GM21447 (cell line): ENCODE measurements at regions not wholly inside any gene's neighbourhood (a gene's known extent, or its start where the extent isn't known, plus 50 kb on each side); places are given as distances from the start of the nearest gene placed in this dataset.

Experiments
- ATAC-seq: cut with Tn5 transposase; IDR thresholded peaks from one replicate; pipeline ENCODE4 v1.9.1; 2021; ENCODE audit not compliant: unreplicated experiment

DNA sequence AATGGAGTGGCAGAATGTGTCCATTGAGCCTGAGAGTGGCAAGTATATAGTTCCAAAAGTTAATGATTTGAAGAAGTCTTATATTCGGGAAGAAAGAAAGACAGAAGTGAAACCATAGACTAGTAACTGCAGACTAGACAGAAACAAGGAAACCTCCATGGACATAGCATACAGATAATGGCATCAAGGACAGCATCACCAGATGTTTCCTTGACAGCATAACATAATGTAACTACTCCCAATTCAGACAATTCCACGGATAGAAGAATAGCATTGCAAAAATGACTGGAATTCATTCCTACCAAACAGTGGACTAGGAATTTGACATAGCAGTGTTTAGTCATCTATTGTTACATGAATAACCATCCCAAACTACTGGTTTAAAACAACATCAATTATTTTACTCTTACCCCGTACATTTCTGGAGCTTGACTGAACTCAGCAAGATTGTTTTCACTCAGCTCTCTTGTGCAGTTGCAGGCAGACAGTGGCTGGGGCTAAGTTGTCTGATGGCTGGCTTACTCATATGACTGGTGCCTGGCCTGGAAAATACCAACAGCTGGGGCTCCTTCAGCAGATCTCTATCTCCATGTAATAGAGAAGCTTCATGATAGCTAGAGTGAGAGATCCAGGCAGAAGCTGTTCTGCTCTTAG is 109.7 kb upstream of the GADL1 start:
- peak; percentile 81 for ATAC-seq

DNA sequence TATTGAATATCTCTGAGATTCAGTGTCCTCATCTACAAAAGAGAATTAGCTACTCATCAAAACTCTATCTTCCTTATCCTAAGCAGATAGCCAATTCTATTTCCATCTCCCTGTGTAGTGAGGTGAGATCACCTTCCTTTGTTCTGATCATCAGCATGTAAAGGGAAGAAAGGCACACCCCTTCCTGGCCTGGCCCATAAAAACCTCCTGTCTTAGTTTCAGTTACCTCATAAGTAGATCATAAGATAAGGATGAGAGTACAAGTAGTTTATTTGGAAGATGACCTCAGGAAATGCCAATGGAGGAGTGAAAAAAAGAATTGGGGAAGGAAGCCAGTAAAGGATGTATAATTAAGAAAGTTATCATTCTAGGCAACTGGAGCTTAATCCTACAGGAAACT is 114.5 kb upstream of the GADL1 start:
- ATAC-seq = no peak

DNA sequence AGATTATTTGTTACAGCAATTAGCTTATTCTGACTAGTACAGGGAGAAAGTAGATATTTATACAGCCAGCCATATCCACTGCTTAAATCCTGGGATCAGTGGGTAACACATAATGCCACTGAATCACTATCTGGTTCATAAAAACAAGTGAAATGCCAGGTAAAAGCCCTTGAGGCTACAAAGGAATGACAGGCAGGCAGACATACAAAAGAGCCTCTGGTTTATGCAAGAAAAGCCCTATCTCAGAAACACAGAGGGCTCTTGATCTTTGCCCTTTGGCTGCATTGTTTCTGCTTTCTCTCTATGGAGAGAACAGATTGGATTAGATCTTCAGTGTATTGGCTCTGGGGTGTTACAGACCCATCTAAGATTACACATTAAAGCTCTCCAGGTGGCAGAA is 115.4 kb upstream of the GADL1 start:
- ATAC-seq = no peak

DNA sequence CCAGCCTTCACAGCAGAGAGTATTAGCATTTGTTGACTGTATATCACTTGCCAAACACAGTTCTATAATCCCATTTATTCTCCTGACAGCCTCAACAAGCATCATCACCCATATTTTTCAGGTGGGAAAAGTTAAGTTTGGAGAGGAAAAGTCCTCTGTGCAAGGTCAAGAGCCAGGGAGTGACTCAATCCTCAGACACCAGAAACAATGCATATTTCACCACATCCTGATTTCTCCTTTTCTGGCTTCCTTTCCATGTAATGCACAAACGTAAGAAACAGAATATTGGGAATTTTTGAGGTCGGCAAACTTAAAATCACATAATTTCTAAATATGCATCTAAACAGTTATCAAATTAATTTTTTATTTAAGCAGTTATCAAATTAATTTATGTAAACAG is 116.0 kb upstream of the GADL1 start:
- no peak for ATAC-seq

DNA sequence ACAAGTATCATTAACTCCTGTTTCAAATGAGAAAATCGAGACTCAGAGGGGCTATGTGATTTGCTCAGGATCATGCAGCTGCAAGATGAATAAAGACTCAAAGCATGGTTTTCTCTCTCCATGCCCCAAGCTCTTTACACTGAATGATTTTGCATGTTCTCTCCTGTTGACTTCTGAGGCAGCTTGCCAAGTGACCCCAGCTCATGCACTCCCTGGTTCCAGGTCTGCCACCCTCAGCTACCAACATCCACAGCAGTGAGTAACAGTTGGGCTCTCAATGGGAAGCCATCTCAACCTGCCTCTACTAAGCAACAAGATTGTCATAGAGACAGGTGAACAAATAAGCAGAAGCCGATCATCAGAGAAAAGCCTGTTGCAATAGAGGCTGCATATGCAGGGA is 116.9 kb upstream of the GADL1 start:
- no peak for ATAC-seq

DNA sequence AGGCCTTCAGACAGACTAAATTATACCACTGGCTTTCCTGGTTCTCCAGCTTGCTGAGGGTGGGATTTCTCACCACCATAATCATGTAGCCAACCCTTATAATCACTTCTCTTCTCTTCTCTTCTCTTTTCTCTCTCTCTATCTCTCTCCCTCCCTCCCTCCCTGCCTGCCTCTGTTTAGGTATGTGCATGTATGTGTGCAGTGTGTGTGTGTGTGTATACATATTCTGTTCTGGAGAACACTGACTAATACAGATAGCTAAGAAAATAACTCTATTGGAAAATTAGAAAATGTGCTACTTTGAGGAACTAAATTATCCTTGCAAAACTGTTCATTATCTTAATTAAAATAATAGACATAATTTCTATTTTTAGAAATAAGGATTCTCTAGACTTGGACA is 118.6 kb upstream of the GADL1 start:
- ATAC-seq = no peak

DNA sequence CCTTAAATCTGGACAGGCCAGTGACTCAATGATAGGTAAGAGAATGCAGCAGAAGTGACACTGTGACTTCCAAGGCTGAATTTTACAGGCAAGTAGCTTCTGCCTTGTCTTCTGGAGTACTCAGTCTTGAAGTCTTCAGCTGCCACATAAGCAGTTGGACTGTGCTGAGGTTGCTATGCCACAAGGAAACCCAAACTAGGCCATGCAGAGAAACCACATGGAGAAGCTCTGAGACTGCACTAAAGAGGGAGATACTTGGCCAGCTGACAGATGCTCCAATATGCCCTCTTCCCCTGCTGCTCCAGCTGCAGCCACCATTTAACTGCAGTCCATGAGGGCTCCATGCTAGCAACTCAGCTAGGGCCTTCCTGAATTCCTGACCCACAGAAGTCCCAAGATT is 119.4 kb upstream of the GADL1 start:
- ATAC-seq = no peak

DNA sequence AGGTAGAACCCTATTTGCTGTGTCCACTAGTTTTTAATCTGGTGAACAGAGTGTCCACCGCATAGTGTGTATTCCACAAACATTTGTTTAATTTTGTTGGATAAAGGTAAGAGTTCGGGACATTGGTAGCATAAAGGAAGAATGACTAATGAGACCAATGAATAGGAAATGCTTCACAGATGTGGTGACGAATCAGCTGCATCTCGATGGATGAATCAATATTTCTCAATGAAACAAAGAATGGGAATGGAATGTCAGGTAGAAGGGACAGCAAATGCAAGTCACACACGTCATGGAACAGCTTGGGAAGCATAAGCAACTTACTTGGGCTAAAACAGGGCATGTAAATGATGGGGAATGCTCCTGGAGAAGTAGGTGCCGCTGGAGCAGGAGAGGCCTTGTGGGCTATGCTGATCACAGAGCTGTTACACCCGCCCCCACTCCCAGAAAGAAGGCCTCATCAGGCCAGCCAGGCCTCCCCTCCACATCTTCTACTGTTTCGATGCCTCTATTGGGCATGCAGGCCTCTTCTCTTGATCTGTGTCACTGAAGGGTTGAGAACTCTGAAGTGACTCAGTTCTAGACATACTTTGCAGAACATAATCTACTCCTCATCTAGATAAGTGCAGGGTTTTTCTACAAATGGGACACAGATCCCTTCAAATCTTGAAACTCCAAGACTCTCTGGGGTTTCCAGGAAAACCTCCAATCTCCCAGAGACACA is 120.0 kb upstream of the GADL1 start:
- no peak for ATAC-seq

DNA sequence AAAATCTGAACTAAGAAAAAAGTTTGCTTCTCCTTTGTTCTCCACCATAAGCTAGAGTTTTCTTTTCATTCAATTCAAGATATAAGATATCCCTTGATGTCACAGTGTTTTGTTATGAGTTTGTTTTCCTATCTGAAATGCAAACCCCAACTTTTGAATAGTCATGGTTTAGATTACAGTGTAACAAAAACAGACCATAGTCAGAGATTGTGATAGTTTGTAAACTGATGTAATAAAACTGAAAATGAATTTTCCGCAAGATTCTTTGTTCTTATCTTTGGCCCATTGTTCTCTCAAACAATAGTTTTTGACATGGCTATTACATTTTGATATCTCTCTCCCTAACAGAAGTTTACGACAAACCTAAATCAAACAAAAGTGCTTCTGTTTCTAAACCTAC is 121.7 kb upstream of the GADL1 start:
- ATAC-seq = no peak

DNA sequence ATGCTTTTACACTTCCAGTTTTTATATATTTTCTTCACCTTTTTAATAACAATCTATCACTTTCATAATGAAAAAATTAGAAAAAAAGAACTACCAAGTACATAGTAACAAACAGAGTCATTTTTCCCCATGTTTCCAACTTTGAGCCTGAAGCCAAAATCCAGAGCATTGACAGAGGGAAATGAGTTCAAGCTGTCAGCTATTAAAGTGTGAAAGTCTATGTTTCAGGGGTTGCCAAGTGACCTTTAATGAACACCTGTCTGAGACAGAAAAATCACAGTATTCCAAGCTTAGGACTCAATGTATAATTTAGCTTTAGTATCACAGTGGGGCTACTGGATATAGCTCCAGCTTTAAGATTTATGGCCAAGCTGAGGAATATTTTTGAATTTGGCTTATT is 128.3 kb upstream of the GADL1 start:
- ATAC-seq = no peak

DNA sequence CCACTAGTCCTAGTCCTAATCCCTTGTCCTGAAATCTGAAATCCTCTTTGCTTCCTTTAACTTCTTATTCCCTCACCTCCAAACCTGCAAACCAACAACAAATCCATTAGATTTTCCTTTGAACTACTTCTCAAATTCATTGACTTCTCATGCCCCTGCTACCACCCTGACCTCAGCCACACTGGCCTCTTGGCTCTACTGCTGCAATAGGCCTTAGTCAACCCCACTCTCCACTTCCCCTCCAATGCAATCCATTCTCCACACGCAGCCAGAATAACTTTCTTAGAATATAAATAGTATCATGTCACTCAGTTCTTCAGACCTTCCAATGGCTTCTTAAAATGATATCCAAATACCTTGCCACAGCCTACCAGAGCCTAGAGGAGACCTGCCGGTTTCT is 131.1 kb upstream of the GADL1 start:
- ATAC-seq = no peak

DNA sequence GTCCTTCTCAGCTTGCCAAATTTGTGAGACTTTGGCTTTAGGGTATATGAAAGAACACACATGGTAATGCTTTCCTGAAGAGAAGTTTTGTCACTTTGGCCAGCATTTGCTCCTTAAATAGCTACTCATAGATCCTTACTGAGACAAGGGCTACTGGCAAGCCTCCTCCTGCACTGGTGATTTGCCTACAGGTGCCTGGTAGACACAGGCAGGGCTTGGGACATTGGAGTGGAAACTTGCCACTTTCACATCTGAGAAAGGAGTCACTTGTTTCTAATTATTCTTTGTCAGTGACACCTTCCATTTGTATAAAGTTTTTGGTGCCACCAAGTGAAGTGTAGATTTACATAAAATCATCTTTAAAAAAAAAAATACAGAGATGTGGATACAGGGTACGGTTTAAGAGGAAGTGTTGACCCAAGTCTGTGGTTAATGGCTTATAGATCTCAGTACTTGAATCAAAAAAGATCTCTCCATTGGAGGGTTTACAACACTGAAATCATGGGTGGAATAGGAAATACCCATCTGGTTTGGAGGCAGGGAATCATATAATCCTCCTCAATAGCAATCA is 132.8 kb upstream of the GADL1 start:
- no peak for ATAC-seq

DNA sequence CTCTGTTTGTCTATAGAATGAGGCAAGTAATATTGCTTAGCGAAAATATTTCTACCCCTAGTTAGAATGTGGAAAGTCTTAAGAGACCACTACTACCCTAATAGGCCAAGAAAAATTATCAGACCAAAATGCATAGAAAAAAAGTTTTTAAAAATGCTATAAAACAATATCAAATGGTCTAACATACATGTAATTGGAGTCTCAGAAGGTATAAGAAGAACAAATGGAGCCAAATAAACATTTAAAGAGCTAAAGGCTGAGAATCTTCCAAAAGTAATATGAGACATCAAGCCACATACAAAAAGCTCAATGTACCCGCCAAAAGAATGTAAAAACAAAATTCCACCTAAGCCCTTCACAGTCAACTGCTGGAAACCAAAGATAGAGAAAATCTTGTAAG is 133.5 kb upstream of the GADL1 start:
- no peak for ATAC-seq

DNA sequence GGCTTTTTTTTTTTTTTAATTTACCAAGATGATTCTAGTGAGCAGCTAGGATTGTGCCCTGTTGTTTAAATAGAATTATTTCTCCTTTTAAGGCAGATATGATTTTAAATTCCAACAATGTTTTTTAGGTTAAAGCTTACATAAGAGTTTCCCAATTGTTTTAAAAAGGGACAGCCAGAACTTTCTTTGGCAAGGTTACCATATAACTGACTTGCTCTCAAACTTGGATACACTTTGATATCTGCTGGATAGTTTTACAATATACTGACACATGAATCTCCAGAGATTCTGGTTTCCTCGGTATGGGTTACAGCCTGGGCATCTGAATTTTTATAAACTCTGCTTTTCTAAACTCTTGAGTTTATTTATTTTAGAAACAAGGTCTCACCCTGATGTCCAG is 134.3 kb upstream of the GADL1 start:
- no peak for ATAC-seq

DNA sequence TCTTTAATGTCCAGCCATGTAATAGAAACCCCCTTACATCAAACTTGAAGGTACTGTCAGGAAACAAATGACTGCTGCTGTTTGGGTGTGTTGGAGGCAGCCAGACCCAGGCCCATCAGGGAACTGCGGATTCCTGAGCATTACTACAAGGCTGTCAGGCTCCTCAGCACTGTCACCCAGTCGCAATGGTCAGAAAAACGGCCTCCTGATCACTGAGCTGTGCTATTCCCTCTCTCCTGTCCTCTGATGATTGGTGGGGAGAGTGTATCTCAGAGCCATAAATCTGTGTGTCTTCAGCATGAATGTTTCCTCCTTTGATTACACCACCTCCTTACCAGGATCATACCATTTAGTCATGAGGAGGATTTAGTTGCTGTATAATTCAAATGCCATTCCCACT is 135.2 kb upstream of the GADL1 start:
- ATAC-seq = no peak

DNA sequence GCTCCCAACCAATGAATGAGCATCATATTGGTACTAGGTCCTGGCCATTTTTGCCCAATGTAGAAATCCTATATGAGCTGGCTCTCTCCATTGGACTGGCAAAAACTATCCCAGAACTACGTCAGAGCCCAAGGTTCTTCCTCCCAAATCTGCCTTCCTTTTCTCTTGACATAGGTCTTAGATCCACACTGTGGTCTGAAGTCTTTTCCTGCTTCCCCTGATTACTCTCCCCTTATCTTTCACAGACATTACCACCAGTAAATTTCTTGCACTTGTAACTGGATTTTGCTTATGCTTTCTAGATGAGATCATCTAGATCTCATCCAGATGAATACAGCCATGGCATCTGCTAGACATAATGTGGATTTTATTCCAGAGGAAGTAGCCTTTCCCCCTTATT is 141.2 kb upstream of the GADL1 start:
- no peak for ATAC-seq

DNA sequence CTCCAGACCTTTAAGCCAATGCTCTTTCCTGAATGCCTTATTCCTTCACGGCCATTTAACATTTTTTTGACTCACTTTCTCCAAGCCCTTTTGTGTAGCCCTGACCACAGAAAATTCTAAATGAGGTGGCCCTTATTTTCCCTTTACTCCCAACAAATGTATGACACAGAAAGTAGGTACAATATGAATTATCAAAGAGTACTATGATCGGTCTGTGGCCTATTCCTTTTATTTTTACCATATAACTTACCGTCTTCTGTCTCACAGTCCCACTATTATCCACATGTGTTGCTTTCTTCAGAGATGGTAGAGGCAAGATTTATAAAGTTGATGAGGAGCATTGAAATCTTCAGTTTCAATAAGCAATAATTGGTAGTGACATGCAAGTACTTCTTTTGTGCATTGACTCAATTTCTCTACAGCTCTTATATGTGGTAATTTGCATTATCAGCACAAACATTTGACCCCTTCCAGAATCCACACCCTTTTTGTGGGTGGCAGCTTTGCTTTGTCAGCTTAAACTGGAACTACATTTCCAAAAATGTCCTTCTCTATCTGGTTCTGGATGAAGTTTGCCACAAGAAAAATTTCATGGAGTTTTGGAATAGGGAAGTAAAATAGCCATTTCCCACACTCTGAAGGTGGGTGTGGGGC is 143.8 kb upstream of the GADL1 start:
- no peak for ATAC-seq

DNA sequence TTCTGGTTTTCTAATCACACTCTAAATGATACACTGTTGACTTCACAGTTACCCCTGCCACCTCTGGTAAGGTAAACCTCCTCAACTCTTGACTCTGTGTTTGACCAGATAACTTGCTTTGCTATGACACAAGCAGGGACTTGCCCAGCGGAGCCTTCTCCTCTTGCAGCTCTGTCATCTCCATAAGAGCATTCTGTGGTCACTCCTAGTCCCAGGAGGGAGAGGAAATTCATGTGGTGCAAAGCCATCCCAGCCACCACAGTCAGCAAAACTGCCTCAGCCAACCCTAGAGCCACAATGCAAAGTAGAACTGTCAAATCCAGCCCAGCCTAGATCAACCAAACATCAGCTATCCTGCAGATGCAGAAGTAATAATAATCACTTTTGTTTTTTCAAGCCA is 144.7 kb upstream of the GADL1 start:
- ATAC-seq = no peak

DNA sequence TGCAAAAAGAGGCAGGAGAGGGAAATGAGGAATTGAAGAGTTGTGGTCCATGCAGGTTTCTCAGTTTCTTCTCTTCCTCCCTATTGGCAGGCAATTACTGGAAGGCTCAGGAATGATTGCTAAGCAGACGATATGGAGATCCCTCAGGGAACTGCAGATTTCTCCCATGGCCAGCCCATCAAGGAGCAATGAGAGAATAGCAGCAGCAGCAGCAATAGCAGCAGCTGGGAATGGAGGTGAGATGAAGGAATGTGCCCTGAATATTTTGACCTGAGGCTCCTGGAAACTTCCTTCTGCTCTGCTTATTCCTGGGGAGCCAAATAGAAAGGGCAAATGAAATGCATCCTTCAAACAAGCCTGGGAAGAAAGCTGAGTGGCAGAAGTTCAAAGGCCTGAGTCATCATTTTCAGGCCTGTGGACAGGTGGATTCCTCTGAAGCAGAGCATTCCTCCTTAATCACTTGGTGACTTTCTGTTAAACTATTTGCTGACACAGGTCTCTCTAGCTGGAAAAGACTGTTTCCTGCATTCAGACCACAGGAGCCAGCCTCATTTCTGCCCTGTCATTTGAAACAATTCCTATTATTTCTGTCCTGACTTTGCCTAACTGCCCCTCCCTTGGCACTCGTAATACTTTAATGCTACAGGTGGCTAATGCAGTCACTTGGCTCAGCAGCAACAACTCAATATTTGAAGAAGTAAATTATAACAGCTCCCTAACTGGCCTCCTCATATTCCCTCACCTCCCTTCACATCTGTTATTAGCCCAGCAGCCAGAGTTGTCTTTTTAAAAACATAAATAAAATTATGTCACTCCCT is 146.9 kb upstream of the GADL1 start:
- ATAC-seq = no peak

DNA sequence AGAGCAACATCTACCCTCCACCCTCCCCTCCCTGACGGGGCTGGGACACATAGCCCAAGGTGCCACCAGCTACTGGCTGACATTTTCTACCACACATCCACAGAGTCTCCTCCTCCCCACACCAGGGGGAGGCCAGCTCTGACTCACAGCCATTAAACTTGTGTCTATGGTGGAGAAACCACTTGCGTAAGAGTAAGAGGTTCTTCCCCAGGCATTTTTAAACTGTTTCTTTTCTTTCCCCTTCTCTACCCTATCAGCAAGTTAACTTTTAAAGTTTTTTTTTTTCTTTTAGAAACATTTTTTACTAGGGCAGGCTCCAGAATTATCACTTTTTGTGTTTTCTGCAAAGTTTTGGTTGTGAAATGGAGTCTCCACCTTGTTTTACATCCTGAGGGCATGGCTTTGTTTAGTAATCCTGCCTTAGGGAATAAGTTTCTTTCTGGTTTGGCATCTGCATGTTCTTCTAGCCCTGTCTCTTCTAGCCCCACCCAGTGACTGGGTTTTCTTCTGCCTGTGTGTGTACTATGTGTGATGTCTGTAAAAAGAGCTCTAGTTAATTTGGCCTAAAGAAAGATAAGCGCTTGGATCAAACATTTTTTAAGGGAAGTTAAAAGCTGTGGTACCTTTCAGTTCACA is 148.8 kb upstream of the GADL1 start:
- no peak for ATAC-seq

DNA sequence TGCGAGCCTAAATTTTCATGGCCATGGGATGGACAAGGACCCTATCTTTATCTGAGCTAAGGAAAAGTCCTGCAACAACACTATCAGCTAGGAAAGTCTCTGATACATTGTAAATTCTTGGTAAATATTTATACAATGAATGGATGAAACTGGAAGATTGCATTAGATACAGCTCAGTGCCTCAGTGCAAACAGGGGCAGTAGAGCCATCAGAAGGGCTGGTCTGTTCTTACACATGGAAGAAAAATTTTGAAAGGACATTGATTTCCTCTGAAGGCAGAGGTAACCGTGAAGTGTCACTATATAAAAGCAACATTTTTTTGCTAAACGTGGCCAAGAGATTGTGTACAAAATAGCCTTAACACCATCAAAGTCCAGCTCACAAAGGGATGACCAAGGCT is 153.2 kb upstream of the GADL1 start:
- no peak for ATAC-seq
